ENCODE measurements at regions not wholly inside any gene's neighbourhood (a gene's known extent, or its start where the extent isn't known, plus 50 kb on each side); places are given as distances from the start of the nearest gene placed in this dataset.
"Not testable (repeated sequence)": the region's sequence is repeated elsewhere in the genome, so short reads cannot be mapped to it uniquely, and the experiment has no call there.

GRCh38 chr1:238927899-238928298, 458.5 kb upstream of the CHRM3 start:
- H3K36me3 ChIP-seq = no peaks in the 10 kb centered on the region
- no peak overlapping the region for H3K27ac ChIP-seq
- no peaks in the 10 kb centered on the region for H3K4me1 ChIP-seq
- H3K4me3 ChIP-seq = no peak overlapping the region
- TF ChIP-seq POLR2A (IDR thresholded peaks at IDR 0.05) = no peak
- H3K9me3 ChIP-seq = no peaks in the 10 kb centered on the region
- DNase-seq (ENCODE audit: extremely low spot score in 2 of 2) = no peak
- intact Hi-C loops (cut with DNase I) = no loop called here
- no peaks in the 10 kb centered on the region for H3K27me3 ChIP-seq

DNA sequence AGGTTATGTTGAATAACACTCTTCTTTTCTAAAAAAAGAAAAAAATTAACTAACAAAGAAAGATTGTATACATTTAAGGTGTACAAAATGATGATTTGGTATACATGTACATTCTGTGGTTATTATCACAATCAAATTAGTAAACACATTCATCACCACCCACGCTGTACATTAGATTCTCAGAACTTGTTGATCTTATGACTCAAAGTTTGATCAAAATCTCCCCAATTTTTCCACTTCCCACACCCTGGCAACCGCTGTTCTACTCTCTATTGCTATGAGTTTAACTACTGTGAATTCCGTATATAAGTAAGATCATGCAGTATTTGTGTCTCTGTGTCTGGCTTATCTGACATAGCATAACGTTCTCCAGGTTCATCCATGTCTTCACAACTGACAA, 469.5 kb upstream of the CHRM3 start:
- H3K36me3 ChIP-seq = no peaks in the 10 kb centered on the region
- H3K27me3 ChIP-seq = no peaks in the 10 kb centered on the region
- no peak for DNase-seq (ENCODE audit: extremely low spot score in 2 of 2)
- H3K4me3 ChIP-seq = no peak overlapping the region
- no peaks in the 10 kb centered on the region for H3K9me3 ChIP-seq
- no peak overlapping the region for H3K27ac ChIP-seq
- TF ChIP-seq POLR2A (IDR thresholded peaks at IDR 0.05) (no peak), CTCF (IDR thresholded peaks at IDR 0.05) (no peak), POLR2AphosphoS5 (IDR thresholded peaks at IDR 0.05; ENCODE audit: insufficient read depth in 1 of 2, low read depth in 1 of 2) (no peak)
- intact Hi-C loops (cut with DNase I) = no loop called here
- H3K4me1 ChIP-seq = no peaks in the 10 kb centered on the region

GRCh38 chr1:238914346-238914745, 472.0 kb upstream of the CHRM3 start:
- H3K4me3 ChIP-seq = no peak overlapping the region
- no peaks in the 10 kb centered on the region for H3K4me1 ChIP-seq
- intact Hi-C loops (cut with DNase I) = no loop called here
- H3K36me3 ChIP-seq = no peaks in the 10 kb centered on the region
- no peaks in the 10 kb centered on the region for H3K9me3 ChIP-seq
- no peak overlapping the region for H3K27ac ChIP-seq
- TF ChIP-seq POLR2A (IDR thresholded peaks at IDR 0.05) (no peak), POLR2AphosphoS5 (IDR thresholded peaks at IDR 0.05; ENCODE audit: insufficient read depth in 1 of 2, low read depth in 1 of 2) (no peak), CTCF (IDR thresholded peaks at IDR 0.05) (no peak)
- H3K27me3 ChIP-seq = no peaks in the 10 kb centered on the region
- no peak for DNase-seq (ENCODE audit: extremely low spot score in 2 of 2)

DNA sequence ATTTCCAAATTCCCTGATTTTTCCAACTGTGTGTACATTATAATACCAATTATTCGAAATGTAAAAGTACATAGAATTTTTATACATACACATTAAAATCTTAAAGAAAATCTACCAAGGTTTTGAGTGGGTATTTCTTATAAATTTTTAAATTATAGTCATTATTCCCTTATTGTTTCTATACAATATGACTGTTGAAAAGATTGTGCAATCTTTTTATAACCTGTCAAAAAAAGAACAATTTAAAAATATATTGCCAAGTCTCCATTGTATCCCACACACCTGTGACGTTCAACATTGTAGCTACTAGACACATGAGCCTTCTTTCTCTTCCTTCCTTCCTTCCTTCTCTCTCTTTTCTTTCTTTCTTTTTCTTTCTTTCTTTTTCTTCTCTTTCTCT, 473.2 kb upstream of the CHRM3 start:
- Histone ChIP-seq H3K36me3 (no peaks in the 10 kb centered on the region), H3K9me3 (no peaks in the 10 kb centered on the region), H3K27me3 (no peaks in the 10 kb centered on the region), H3K27ac (no peak overlapping the region), H3K4me3 (no peak overlapping the region), H3K4me1 (no peaks in the 10 kb centered on the region)
- TF ChIP-seq CTCF (IDR thresholded peaks at IDR 0.05) = no peak
- no peak for TF ChIP-seq POLR2AphosphoS5 (IDR thresholded peaks at IDR 0.05; ENCODE audit: insufficient read depth in 1 of 2, low read depth in 1 of 2)
- TF ChIP-seq POLR2A (IDR thresholded peaks at IDR 0.05) = no peak
- no peak for DNase-seq (ENCODE audit: extremely low spot score in 2 of 2)
- intact Hi-C loops (cut with DNase I) = no loop called here

DNA sequence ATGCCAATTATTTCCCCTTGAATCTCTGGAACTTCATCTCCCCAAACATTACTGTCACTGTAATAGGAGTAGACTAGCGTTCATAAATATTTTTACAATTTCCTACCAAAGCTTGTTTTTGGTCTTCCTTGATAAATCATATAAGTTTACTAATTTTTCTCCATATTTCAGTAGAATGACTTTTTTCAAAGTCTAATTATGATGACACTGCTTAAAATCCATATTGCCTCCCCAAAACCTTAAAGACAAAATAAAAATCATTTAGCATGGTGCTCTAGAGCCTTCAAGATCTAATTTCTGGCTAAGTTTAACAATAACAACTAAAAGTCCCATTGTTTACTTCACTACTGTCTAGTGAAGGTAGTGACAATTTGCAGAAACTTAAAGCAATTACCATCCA, 474.2 kb upstream of the CHRM3 start:
- no peak overlapping the region for H3K27ac ChIP-seq
- H3K4me3 ChIP-seq = no peak overlapping the region
- no peak for DNase-seq (ENCODE audit: extremely low spot score in 2 of 2)
- no peaks in the 10 kb centered on the region for H3K36me3 ChIP-seq
- H3K9me3 ChIP-seq = no peaks in the 10 kb centered on the region
- H3K4me1 ChIP-seq = no peaks in the 10 kb centered on the region
- intact Hi-C loops (cut with DNase I) = no loop called here
- no peaks in the 10 kb centered on the region for H3K27me3 ChIP-seq
- TF ChIP-seq POLR2AphosphoS5 (IDR thresholded peaks at IDR 0.05; ENCODE audit: insufficient read depth in 1 of 2, low read depth in 1 of 2) (no peak), CTCF (IDR thresholded peaks at IDR 0.05) (no peak), POLR2A (IDR thresholded peaks at IDR 0.05) (no peak)

DNA sequence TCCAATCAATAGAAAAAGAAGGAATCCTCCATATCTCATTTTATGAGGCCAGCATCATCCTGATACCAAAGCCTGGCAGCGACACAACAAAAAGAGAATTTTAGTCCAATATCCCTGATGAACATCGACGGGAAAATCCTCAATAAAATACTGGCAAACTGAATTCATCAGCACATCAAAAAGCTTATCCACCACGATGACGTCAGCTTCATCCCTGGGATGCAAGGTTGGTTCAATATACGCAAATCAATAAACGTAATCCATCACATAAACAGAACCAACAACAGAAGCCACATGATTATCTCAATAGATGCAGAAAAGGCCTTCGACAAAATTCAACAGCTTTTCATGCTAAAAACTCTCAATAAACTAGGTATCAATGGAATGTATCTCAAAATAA, 483.6 kb upstream of the CHRM3 start:
- H3K27ac ChIP-seq; DNase-seq (ENCODE audit: extremely low spot score in 2 of 2); H3K4me1 ChIP-seq; H3K36me3 ChIP-seq; intact Hi-C loops (cut with DNase I); H3K9me3 ChIP-seq; H3K27me3 ChIP-seq; H3K4me3 ChIP-seq: not testable (repeated sequence)

Data from vagina (tissue), 2 donors.